Body of pancreas (tissue), 4 donors: ENCODE measurements at regions not wholly inside any gene's neighbourhood (a gene's known extent, or its start where the extent isn't known, plus 50 kb on each side); places are given as distances from the start of the nearest gene placed in this dataset.

Experiments
- ATAC-seq: fragments of 150-250 bp; one replicate; pipeline ENCODE4 v1.9.1; 2016
- DNase-seq, 4 donors: peaks; one replicate each; pipeline ENCODE4 v3.0.0-alpha.2; 2019
- H3K27ac ChIP-seq, 4 donors: fragments of 200-600 bp; sonication (generic); 1 replicate in 3 of 4; 2 replicates in 1 of 4; pipeline versions ENCODE4 v1.5.1 to v1.6.1; 2016 to 2019; ENCODE audit warnings: mild to moderate bottlenecking in 1 of 4, mixed read lengths in 1 of 4, moderate library complexity in 1 of 4
- H3K27me3 ChIP-seq, 2 donors: fragments of 200-600 bp; sonication (generic); one replicate each; pipeline ENCODE4 v1.6.0; 2016; ENCODE audit warnings: mild to moderate bottlenecking in 1 of 2
- H3K36me3 ChIP-seq, 2 donors: fragments of 200-600 bp; sonication (generic); replicated peaks in 1 of 2; 2 replicates each; pipeline ENCODE4 v1.5.1; 2016; ENCODE audit warnings: low read depth in 2 of 2; ENCODE audit not compliant: insufficient read depth in 1 of 2
- H3K4me1 ChIP-seq: fragments of 200-600 bp; sonication (generic); one replicate; pipeline ENCODE4 v1.6.0; 2016
- H3K4me3 ChIP-seq, 2 donors: fragments of 200-600 bp; sonication (generic); 1 replicate in 1 of 2; 2 replicates in 1 of 2; pipeline ENCODE4 v1.5.1; 2016 to 2019
- H3K9me3 ChIP-seq, 3 donors: fragments of 200-600 bp; sonication (generic); 1 replicate in 2 of 3; 2 replicates in 1 of 3; pipeline ENCODE4 v1.5.1; 2016
- CTCF ChIP-seq, 7 experiments: fragments of 450-650 bp in 4 of 7; fragments of 200-600 bp in 3 of 7; sonication (generic) in 3 of 7; IDR thresholded peaks; one replicate each; pipeline ENCODE4 v1.5.1; 2016 to 2019; ENCODE audit warnings: antibody characterized with exemption in 7 of 7
- POLR2A ChIP-seq, 3 donors: fragments of 450-650 bp; IDR thresholded peaks; one replicate each; pipeline ENCODE4 v1.6.1; 2016; ENCODE audit warnings: antibody characterized with exemption in 3 of 3, mild to moderate bottlenecking in 2 of 3
- WGBS, 2 donors: methylation state at CpG; one replicate each; pipeline ENCODE4 v1.1.5; 2017; 5-methylcytosine and 5-hydroxymethylcytosine counted together
- intact Hi-C: fragments of 100-400 bp; cut with DNase I; formaldehyde crosslinking; loops from one replicate; pipeline ENCODE4 v1.15.1; 2023

- Histone ChIP-seq H3K27ac (no peak overlapping the region), H3K4me3 (no peak overlapping the region), H3K36me3 (no peaks in the 10 kb centered on the region), H3K27me3 (no peaks in the 10 kb centered on the region), H3K9me3 (no peaks in the 10 kb centered on the region), H3K4me1 (no peaks in the 10 kb centered on the region)
- TF ChIP-seq CTCF (IDR thresholded peaks at IDR 0.05) (no peak), POLR2A (IDR thresholded peaks at IDR 0.05) (no peak)
- DNase-seq: no peak
- intact Hi-C loops: no loop called here
- WGBS, 2 donors: 63 to 64% methylated on average over 3 of the region's 3 CpGs
- no peak for ATAC-seq
Observed at GRCh38 chr3:132817646-132818177, 95.5 kb upstream of the NPHP3 start.

GRCh38 chr3:132805071-132805470 lies 82.9 kb upstream of the NPHP3 start:
- 50 to 52% methylated on average over 1 of the region's 1 CpG for WGBS, 2 donors

GRCh38 chr3:132804498-132804897 lies 82.3 kb upstream of the NPHP3 start:
- Histone ChIP-seq H3K27me3 (no peaks in the 10 kb centered on the region), H3K4me3 (no peak overlapping the region), H3K36me3 (no peaks in the 10 kb centered on the region), H3K4me1 (no peaks in the 10 kb centered on the region), H3K27ac (no peak overlapping the region), H3K9me3 (no peaks in the 10 kb centered on the region)
- DNase-seq: no peak
- intact Hi-C loops: no loop called here
- no peak for ATAC-seq
- TF ChIP-seq CTCF (IDR thresholded peaks at IDR 0.05): no peak
- TF ChIP-seq POLR2A (IDR thresholded peaks at IDR 0.05): no peak

More at GRCh38 chr3:132805071-132805470, 82.9 kb upstream of the NPHP3 start:
- H3K4me3 ChIP-seq: no peak overlapping the region
- no peak for DNase-seq
- ATAC-seq: no peak
- intact Hi-C loops: no loop called here
- no peak for TF ChIP-seq POLR2A (IDR thresholded peaks at IDR 0.05)
- no peak for TF ChIP-seq CTCF (IDR thresholded peaks at IDR 0.05)
- H3K9me3 ChIP-seq: no peaks in the 10 kb centered on the region
- no peaks in the 10 kb centered on the region for H3K4me1 ChIP-seq
- H3K27me3 ChIP-seq: no peaks in the 10 kb centered on the region
- H3K36me3 ChIP-seq: no peaks in the 10 kb centered on the region
- H3K27ac ChIP-seq: no peak overlapping the region

GRCh38 chr3:132803889-132804288 lies 81.7 kb upstream of the NPHP3 start:
- H3K27ac ChIP-seq: no peak overlapping the region
- 42 to 45% methylated on average over 4 of the region's 4 CpGs for WGBS, 2 donors

More at GRCh38 chr3:132803889-132804288, 81.7 kb upstream of the NPHP3 start:
- Histone ChIP-seq H3K27me3 (no peaks in the 10 kb centered on the region), H3K9me3 (no peaks in the 10 kb centered on the region), H3K4me1 (no peaks in the 10 kb centered on the region), H3K4me3 (no peak overlapping the region), H3K36me3 (no peaks in the 10 kb centered on the region)
- TF ChIP-seq POLR2A (IDR thresholded peaks at IDR 0.05): no peak
- TF ChIP-seq CTCF (IDR thresholded peaks at IDR 0.05): no peak
- intact Hi-C loops: no loop called here
- DNase-seq (no peak), ATAC-seq (no peak)
